H1 (cell line): ENCODE measurements at regions not wholly inside any gene's neighbourhood (a gene's known extent, or its start where the extent isn't known, plus 50 kb on each side); places are given as distances from the start of the nearest gene placed in this dataset.

ENCODE experiments used
- CTCF ChIA-PET: fragments of 300-600 bp; sonication (Branson Sonifier 250); formaldehyde crosslinking; loops from one replicate; lab custom pipeline; 2021; ENCODE audit not compliant: partially characterized antibody; lab: Charles Lee
- POLR2A ChIA-PET: fragments of 300-600 bp; sonication (Branson Sonifier 250); formaldehyde crosslinking; loops from one replicate; lab custom pipeline; 2021; ENCODE audit warnings: inconsistent platforms; ENCODE audit not compliant: partially characterized antibody; lab: Charles Lee
- DNase-seq, 2 experiments: peaks; one replicate each; pipeline versions ENCODE4 v3.0.0 to v3.0.0-alpha.2; 2010 to 2022; ENCODE audit warnings: low spot score in 2 of 2, low read depth in 1 of 2, mixed read lengths in 1 of 2
- FAIRE-seq: peaks from 2 replicates; lab custom pipeline; 2011; peaks lifted over from hg19 to GRCh38; lab: Jason Lieb, UNC
- H2AFZ ChIP-seq: 2 replicates; pipeline ENCODE4 v1.8.1; 2012; ENCODE audit warnings: low read length, inconsistent platforms
- H2AK5ac ChIP-seq: 2 replicates; pipeline ENCODE4 v1.6.1; 2013; ENCODE audit warnings: low read depth, low read length
- H2BK120ac ChIP-seq: replicated peaks from 2 replicates; pipeline ENCODE3; 2013; ENCODE audit warnings: low read depth, low read length, inconsistent platforms
- H2BK12ac ChIP-seq: 2 replicates; pipeline ENCODE4 v1.6.1; 2013; ENCODE audit warnings: low read depth, low read length
- H2BK15ac ChIP-seq: 2 replicates; pipeline ENCODE4 v1.6.1; 2013; ENCODE audit warnings: low read length
- H2BK20ac ChIP-seq: 2 replicates; pipeline ENCODE4 v1.6.1; 2013; ENCODE audit warnings: low read length
- H2BK5ac ChIP-seq: 2 replicates; pipeline ENCODE4 v1.6.1; 2013; ENCODE audit warnings: low read depth, low read length
- H3K14ac ChIP-seq: 2 replicates; pipeline ENCODE4 v1.6.1; 2013; ENCODE audit warnings: inconsistent platforms; ENCODE audit not compliant: insufficient read length
- H3K18ac ChIP-seq: 2 replicates; pipeline ENCODE4 v1.6.1; 2013; ENCODE audit warnings: low read length; ENCODE audit errors: extremely low read depth
- H3K23ac ChIP-seq: 2 replicates; pipeline ENCODE4 v1.6.1; 2013; ENCODE audit warnings: inconsistent platforms; ENCODE audit not compliant: insufficient read length
- H3K23me2 ChIP-seq: 2 replicates; pipeline ENCODE4 v1.6.1; 2013; ENCODE audit warnings: low read depth, low read length
- H3K27ac ChIP-seq: 2 replicates; pipeline ENCODE4 v1.6.1; 2011; ENCODE audit warnings: low read depth, low read length, inconsistent platforms
- H3K27me3 ChIP-seq, 4 experiments: replicated peaks in 1 of 4; 1 replicate in 1 of 4; 2 replicates in 3 of 4; pipeline versions ENCODE4 v1.6.1 to v1.8.1; 2011 to 2013; ENCODE audit warnings: low read length in 3 of 4, mild to moderate bottlenecking in 3 of 4, inconsistent platforms in 2 of 4, mixed read lengths in 2 of 4, moderate library complexity in 1 of 4; ENCODE audit not compliant: control insufficient read depth in 3 of 4, insufficient read depth in 3 of 4; ENCODE audit errors: extremely low read depth in 1 of 4
- H3K36me3 ChIP-seq, 4 experiments: 2 replicates each; pipeline versions ENCODE4 v1.6.1 to v1.8.1; 2011 to 2013; ENCODE audit warnings: mild to moderate bottlenecking in 4 of 4, low read length in 3 of 4, moderate library complexity in 2 of 4, control low read depth in 1 of 4, inconsistent platforms in 1 of 4; ENCODE audit not compliant: insufficient read depth in 4 of 4, control insufficient read depth in 2 of 4
- H3K4ac ChIP-seq: replicated peaks from 2 replicates; pipeline ENCODE3; 2013; ENCODE audit warnings: low read length, low read depth, mixed read lengths, inconsistent platforms; ENCODE audit not compliant: insufficient read length
- H3K4me1 ChIP-seq, 4 experiments: replicated peaks in 1 of 4; 1 replicate in 1 of 4; 2 replicates in 3 of 4; pipeline versions ENCODE4 v1.6.1 to v1.8.1; 2011 to 2013; ENCODE audit warnings: low read length in 3 of 4, inconsistent platforms in 2 of 4, mixed read lengths in 1 of 4; ENCODE audit not compliant: insufficient read depth in 4 of 4, control insufficient read depth in 3 of 4
- H3K4me2 ChIP-seq, 2 experiments: 2 replicates each; pipeline versions ENCODE4 v1.6.1 to v1.8.1; 2011 to 2013; ENCODE audit warnings: low read depth in 2 of 2, low read length in 2 of 2, control low read depth in 1 of 2, inconsistent platforms in 1 of 2, mild to moderate bottlenecking in 1 of 2; ENCODE audit not compliant: insufficient read depth in 1 of 2
- H3K4me3 ChIP-seq, 4 experiments: fragments of 200-600, 300-600 bp in 1 of 4; sonication (generic), shearing (Covaris generic), sonication (Bioruptor Twin) in 1 of 4; 2 replicates each; pipeline versions ENCODE4 v1.5.1 to v1.8.1; 2011 to 2016; ENCODE audit warnings: low read length in 4 of 4, low read depth in 3 of 4, control low read depth in 2 of 4, inconsistent platforms in 2 of 4, mild to moderate bottlenecking in 2 of 4, mixed read lengths in 1 of 4, moderate library complexity in 1 of 4; ENCODE audit not compliant: insufficient read depth in 2 of 4; ENCODE audit errors: extremely low read depth in 1 of 4
- H3K56ac ChIP-seq: replicated peaks from 2 replicates; pipeline ENCODE3; 2013; ENCODE audit warnings: low read depth, mild to moderate bottlenecking, mixed read lengths, low read length, inconsistent platforms; ENCODE audit not compliant: insufficient read length
- H3K79me1 ChIP-seq: 2 replicates; pipeline ENCODE4 v1.6.1; 2013; ENCODE audit warnings: low read depth, low read length, control low read depth
- H3K79me2 ChIP-seq, 2 experiments: 2 replicates each; pipeline versions ENCODE4 v1.6.1 to v1.8.1; 2012 to 2013; ENCODE audit warnings: low read length in 2 of 2, mild to moderate bottlenecking in 2 of 2, inconsistent platforms in 1 of 2; ENCODE audit not compliant: insufficient read depth in 2 of 2, control insufficient read depth in 1 of 2
- H3K9ac ChIP-seq, 4 experiments: replicated peaks in 1 of 4; 1 replicate in 1 of 4; 2 replicates in 3 of 4; pipeline versions ENCODE4 v1.6.1 to v1.8.1; 2011 to 2013; ENCODE audit warnings: low read depth in 3 of 4, low read length in 3 of 4, control low read depth in 2 of 4, mild to moderate bottlenecking in 2 of 4, moderate library complexity in 2 of 4, inconsistent platforms in 1 of 4; ENCODE audit errors: extremely low read depth in 1 of 4
- H3K9me3 ChIP-seq, 2 experiments: 2 replicates each; pipeline versions ENCODE4 v1.6.1 to v1.8.1; 2012 to 2013; ENCODE audit warnings: mild to moderate bottlenecking in 2 of 2, moderate library complexity in 2 of 2, control low read depth in 1 of 2, inconsistent platforms in 1 of 2, low read depth in 1 of 2, low read length in 1 of 2, mixed read lengths in 1 of 2; ENCODE audit not compliant: insufficient read depth in 2 of 2
- H4K20me1 ChIP-seq, 2 experiments: replicated peaks in 1 of 2; 2 replicates each; pipeline versions ENCODE3 to v1.8.1; 2011 to 2013; ENCODE audit warnings: inconsistent platforms in 2 of 2, low read length in 2 of 2, mild to moderate bottlenecking in 1 of 2; ENCODE audit not compliant: insufficient read depth in 2 of 2, control insufficient read depth in 1 of 2
- H4K5ac ChIP-seq: 2 replicates; pipeline ENCODE4 v1.6.1; 2013; ENCODE audit warnings: low read length, low read depth, mixed read lengths, inconsistent platforms; ENCODE audit not compliant: insufficient read length
- H4K8ac ChIP-seq: 2 replicates; pipeline ENCODE4 v1.8.0; 2013; ENCODE audit warnings: mild to moderate bottlenecking, moderate library complexity, low read length, inconsistent platforms; ENCODE audit not compliant: insufficient read depth; ENCODE audit errors: extremely low read depth
- H4K91ac ChIP-seq: replicated peaks from 2 replicates; pipeline ENCODE3; 2013; ENCODE audit warnings: low read length, mixed read lengths, inconsistent platforms; ENCODE audit not compliant: insufficient read length
- HDAC2 ChIP-seq, 2 experiments: fragments of 300-600 bp in 1 of 2; sonication (generic) in 1 of 2; IDR thresholded peaks; 2 replicates each; pipeline ENCODE4 v1.6.1; 2011 to 2012; ENCODE audit warnings: low read depth in 2 of 2, low read length in 2 of 2, mild to moderate bottlenecking in 2 of 2, moderate library complexity in 2 of 2, borderline replicate concordance in 1 of 2, inconsistent platforms in 1 of 2
- TEAD4 ChIP-seq: IDR thresholded peaks from 2 replicates; pipeline ENCODE4 v1.6.1; 2012; ENCODE audit warnings: low read depth, low read length, inconsistent platforms, mixed read lengths
- WGBS, 2 experiments: shearing (Covaris generic) in 1 of 2; methylation state at CpG; one replicate each; pipeline versions ENCODE4 v1.1.6 to v1.1.7; 2013 to 2015; ENCODE audit warnings: low lambda C conversion rate in 2 of 2, mixed read lengths in 2 of 2, inconsistent platforms in 1 of 2, low coverage in 1 of 2, missing lambda C conversion rate in 1 of 2; ENCODE audit not compliant: insufficient replicate concordance in 2 of 2, insufficient coverage in 1 of 2, insufficient read length in 1 of 2; ENCODE audit errors: extremely low coverage in 1 of 2, missing lambda C conversion rate in 1 of 2; 5-methylcytosine and 5-hydroxymethylcytosine counted together

GRCh38 chr1:223483511-223483910 lies 90.3 kb downstream of the CCDC185 start:
- H3K4me2 ChIP-seq, result no peak overlapping the region
- FAIRE-seq (no peak), DNase-seq (no peak)
- H3K23ac ChIP-seq, result no peak overlapping the region
- no peak overlapping the region for H3K27ac ChIP-seq
- WGBS, 2 experiments, result 77% methylated on average over 2 of the region's 5 CpGs; no CpG with 5 or more reads in 1 of the 2 experiments
- H3K27me3 ChIP-seq, result peaks cover 0 to 2% (median 0%) of the 10 kb centered on the region in 4 experiments; a peak in 2 of 7 replicates
- H4K8ac ChIP-seq, result no peak overlapping the region
- POLR2A ChIA-PET, result interaction anchor here (1.0 kb wide), 1 partner anchor 27 kb away, joined by 3 read pairs; no protein-coding TSS in a partner anchor
- no peak overlapping the region for H4K5ac ChIP-seq
- H3K56ac ChIP-seq, result no peak overlapping the region
- no peaks in the 10 kb centered on the region for H3K36me3 ChIP-seq
- H3K18ac ChIP-seq, result no peak overlapping the region
- peaks cover 5 to 18% (median 9%) of the 10 kb centered on the region in 4 experiments for H3K4me1 ChIP-seq
- H4K20me1 ChIP-seq, result peaks cover 0 to 2% of the 10 kb centered on the region in 2 experiments
- H3K4ac ChIP-seq, result no peak overlapping the region
- H3K14ac ChIP-seq, result no peak overlapping the region
- no peaks in the 10 kb centered on the region for H3K79me1 ChIP-seq
- H2BK20ac ChIP-seq, result no peak overlapping the region
- H2BK5ac ChIP-seq, result no peak overlapping the region
- no peak overlapping the region for H2AFZ ChIP-seq
- no peak overlapping the region for H2AK5ac ChIP-seq
- no peak for TF ChIP-seq HDAC2 (IDR thresholded peaks at IDR 0.05; ENCODE audit: borderline replicate concordance in 1 of 2, low read depth in 2 of 2, low read length in 2 of 2)
- TF ChIP-seq TEAD4, result no peak
- TF ChIP-seq, all 59 proteins: peak for 0
- Histone ChIP-seq H2BK120ac (no peak overlapping the region), H2BK15ac (no peak overlapping the region), H3K4me3 (no peak overlapping the region), H2BK12ac (no peak overlapping the region), H4K91ac (no peak overlapping the region), H3K9me3 (no peaks in the 10 kb centered on the region), H3K79me2 (no peaks in the 10 kb centered on the region), H3K9ac (no peak overlapping the region), H3K23me2 (0 out of 2 replicates have a peak, but pooled peaks cover 2% of the 10 kb centered on the region)
- CTCF ChIA-PET, result interaction anchor here (0.8 to 1.4 kb wide), 5 partner anchors 10 to 347 kb away, joined by 3 to 6 read pairs (median 5); no protein-coding TSS in a partner anchor
